GM12878 (cell line): ENCODE measurements at regions not wholly inside any gene's neighbourhood (a gene's known extent, or its start where the extent isn't known, plus 50 kb on each side); places are given as distances from the start of the nearest gene placed in this dataset.

ENCODE experiments used
- ATAC-seq: fragments of 200-7000 bp; cut with Tn5 transposase; 3 replicates; pipeline ENCODE4 v1.9.1; 2020; ENCODE audit warnings: mild to moderate bottlenecking, moderate library complexity
- BruUV-seq: library from RNA; stranded (reverse); fragments of 400-500 nt; replicated peaks from 2 replicates; lab custom pipeline; 2021; lab: Mats Ljungman, UMichigan
- CTCF ChIA-PET: fragments of 300-600 bp; sonication (Branson Sonifier 250); formaldehyde crosslinking; extraction: SDS; loops from one replicate; lab custom pipeline; 2021; ENCODE audit warnings: inconsistent platforms; lab: Yijun Ruan, JAX
- POLR2A ChIA-PET: fragments of 350-600 bp; formaldehyde crosslinking; extraction: SDS; loops from one replicate; lab custom pipeline; 2021; ENCODE audit warnings: inconsistent platforms; lab: Charles Lee
- RAD21 ChIA-PET: fragments of 300-600 bp; sonication (Branson Sonifier 250); formaldehyde crosslinking; loops from one replicate; lab custom pipeline; 2023; ENCODE audit warnings: antibody characterized with exemption; ENCODE audit not compliant: unreplicated experiment; lab: Charles Lee
- SMC1A ChIA-PET: fragments of 300-600 bp; sonication (Branson Sonifier 250); formaldehyde crosslinking; loops from one replicate; lab custom pipeline; 2023; ENCODE audit not compliant: unreplicated experiment, uncharacterized antibody; lab: Charles Lee
- DNase-seq: peaks from one replicate; pipeline ENCODE4 v3.0.0-alpha.2; 2011; ENCODE audit warnings: low read depth, low spot score
- FAIRE-seq: peaks from 3 replicates; lab custom pipeline; 2011; peaks lifted over from hg19 to GRCh38; lab: Jason Lieb, UNC
- H2AFZ ChIP-seq: 2 replicates; pipeline ENCODE4 v1.6.0; 2011; ENCODE audit warnings: low read depth, low read length, control low read depth; ENCODE audit not compliant: control insufficient read depth
- H3K27ac ChIP-seq: 2 replicates; pipeline ENCODE4 v1.5.1; 2011; ENCODE audit warnings: control low read depth; ENCODE audit not compliant: control insufficient read depth, insufficient read depth
- H3K27me3 ChIP-seq, 2 experiments: replicated peaks in 1 of 2; 2 replicates each; pipeline versions ENCODE4 v1.6.0 to v1.6.1; 2011; ENCODE audit warnings: low read length in 1 of 2; ENCODE audit not compliant: control insufficient read depth in 2 of 2, insufficient read depth in 2 of 2
- H3K36me3 ChIP-seq, 2 experiments: 2 replicates each; pipeline ENCODE4 v1.5.1; 2011; ENCODE audit warnings: low read length in 1 of 2; ENCODE audit not compliant: control insufficient read depth in 2 of 2, insufficient read depth in 2 of 2
- H3K4me1 ChIP-seq: 2 replicates; pipeline ENCODE4 v1.6.1; 2011; ENCODE audit warnings: mild to moderate bottlenecking, low read length, moderate library complexity, mixed read lengths; ENCODE audit not compliant: control insufficient read depth, insufficient read depth
- H3K4me2 ChIP-seq: 2 replicates; pipeline ENCODE4 v1.6.0; 2011; ENCODE audit warnings: control low read depth; ENCODE audit not compliant: control insufficient read depth, insufficient read depth
- H3K4me3 ChIP-seq: fragments of 200-600 bp; sonication (generic); 2 replicates; pipeline ENCODE4 v1.5.1; 2016
- H3K79me2 ChIP-seq: 2 replicates; pipeline ENCODE4 v1.6.0; 2011; ENCODE audit warnings: low read length; ENCODE audit not compliant: control insufficient read depth, insufficient read depth
- H3K9ac ChIP-seq: 2 replicates; pipeline ENCODE4 v1.8.0; 2011; ENCODE audit warnings: low read length, control low read depth, mixed read lengths; ENCODE audit not compliant: control insufficient read depth, insufficient read depth
- H3K9me3 ChIP-seq: replicated peaks from 3 replicates; pipeline ENCODE4 v1.5.1; 2011; ENCODE audit warnings: mild to moderate bottlenecking, low read length; ENCODE audit not compliant: control insufficient read depth, insufficient read depth
- H4K20me1 ChIP-seq: 2 replicates; pipeline ENCODE4 v1.6.0; 2011; ENCODE audit not compliant: control insufficient read depth, insufficient read depth
- ETV6 ChIP-seq, 2 experiments: fragments of 450-650 bp in 1 of 2; IDR thresholded peaks in 1 of 2; conservative IDR thresholded peaks in 1 of 2; 2 replicates each; pipeline ENCODE4 v1.6.1; 2014; ENCODE audit warnings: antibody characterized with exemption in 1 of 2, borderline replicate concordance in 1 of 2, low read depth in 1 of 2, mild to moderate bottlenecking in 1 of 2, moderate library complexity in 1 of 2
- HCFC1 ChIP-seq: fragments of 150-350 bp; IDR thresholded peaks from 2 replicates; pipeline ENCODE4 v1.6.1; 2014; ENCODE audit warnings: low read length
- HSF1 ChIP-seq: fragments of 150-350 bp; IDR thresholded peaks from 2 replicates; pipeline ENCODE4 v1.6.1; 2014; ENCODE audit warnings: mild to moderate bottlenecking, low read depth, low read length
- SREBF1 ChIP-seq: IDR thresholded peaks from 2 replicates; pipeline ENCODE4 v1.6.1; 2012; ENCODE audit warnings: mild to moderate bottlenecking, low read length
- SREBF2 ChIP-seq: IDR thresholded peaks from 2 replicates; pipeline ENCODE4 v1.6.1; 2012; ENCODE audit warnings: mild to moderate bottlenecking, low read length
- TAF1 ChIP-seq: IDR thresholded peaks from 2 replicates; pipeline ENCODE4 v1.6.1; 2011; ENCODE audit warnings: mild to moderate bottlenecking, low read depth, low read length, borderline replicate concordance
- TCF3 ChIP-seq: IDR thresholded peaks from 2 replicates; pipeline ENCODE4 v1.6.1; 2012; ENCODE audit warnings: low read depth, mild to moderate bottlenecking, low read length, borderline replicate concordance; ENCODE audit not compliant: insufficient read depth
- ZSCAN29 ChIP-seq: fragments of 450-650 bp; IDR thresholded peaks from 2 replicates; pipeline ENCODE4 v1.6.1; 2017; ENCODE audit warnings: mild to moderate bottlenecking, moderate library complexity
- WGBS: methylation state at CpG from one replicate; pipeline ENCODE4 v1.1.6; 2016; ENCODE audit warnings: low lambda C conversion rate; ENCODE audit not compliant: insufficient replicate concordance, insufficient coverage; ENCODE audit errors: missing lambda C conversion rate; 5-methylcytosine and 5-hydroxymethylcytosine counted together
- in situ Hi-C: fragments of 300-500 bp; cut with MboI; formaldehyde crosslinking; loops from 9 replicates; pipeline ENCODE4 v1.14.3; 2018; ENCODE audit warnings: mixed read lengths
- intact Hi-C: fragments of 100-400 bp; cut with micrococcal nuclease; formaldehyde crosslinking; loops from one replicate; pipeline ENCODE4 v1.14.2; 2022; ENCODE audit not compliant: unreplicated experiment
- TF ChIP-seq, protein P1 (sequence below): IDR thresholded peaks from 2 replicates; pipeline ENCODE4 v1.6.1; 2011; ENCODE audit warnings: low read depth, low read length, improper control_type of control experiment, borderline replicate concordance

GRCh38 chr1:22313321-22313720 is 138.3 kb upstream of the ZBTB40 start:
- DNase-seq = no peak
- SMC1A ChIA-PET = no interaction called here
- no peak for ATAC-seq
- no peak overlapping the region for H3K4me3 ChIP-seq
- WGBS = 29% methylated on average over 8 of the region's 8 CpGs
- H4K20me1 ChIP-seq = no peaks in the 10 kb centered on the region
- intact Hi-C loops (loop anchor here (5.0 kb wide), 1 partner anchor 181 kb away; no protein-coding TSS in a partner anchor), in situ Hi-C loops (no loop called here)
- H3K27ac ChIP-seq = no peak overlapping the region
- FAIRE-seq = no peak
- TF ChIP-seq HSF1 (no peak), TAF1 (no peak), ETV6 (conservative IDR thresholded peaks at IDR 0.05 in 1 of 2, IDR thresholded peaks at IDR 0.05 in 1 of 2; ENCODE audit: borderline replicate concordance in 1 of 2, low read depth in 1 of 2) (no peak)
- RAD21 ChIA-PET = no interaction called here
- H3K4me1 ChIP-seq = no peaks in the 10 kb centered on the region
- H3K27me3 ChIP-seq = no peaks in the 10 kb centered on the region; a peak in 1 of 4 replicates
- H3K4me2 ChIP-seq = no peak overlapping the region
- no peak overlapping the region for H3K9ac ChIP-seq
- POLR2A ChIA-PET = no interaction called here
- no TSS peak for BruUV-seq
- no peaks in the 10 kb centered on the region for H3K79me2 ChIP-seq
- H3K9me3 ChIP-seq = no peaks in the 10 kb centered on the region
- H2AFZ ChIP-seq = no peak overlapping the region
- CTCF ChIA-PET = no interaction called here
- no peaks in the 10 kb centered on the region for H3K36me3 ChIP-seq

GRCh38 chr1:22314706-22315105 is 136.9 kb upstream of the ZBTB40 start:
- ChIA-PET RAD21 (no interaction called here), POLR2A (no interaction called here), SMC1A (no interaction called here), CTCF (no interaction called here)
- no peak overlapping the region for H2AFZ ChIP-seq
- H3K4me2 ChIP-seq = no peak overlapping the region
- H3K4me1 ChIP-seq = no peaks in the 10 kb centered on the region
- H3K27me3 ChIP-seq = no peaks in the 10 kb centered on the region; a peak in 1 of 4 replicates
- no peak for DNase-seq
- in situ Hi-C loops (no loop called here), intact Hi-C loops (loop anchor here (5.0 kb wide), 1 partner anchor 182 kb away; no protein-coding TSS in a partner anchor)
- no peaks in the 10 kb centered on the region for H3K36me3 ChIP-seq
- no peak for FAIRE-seq
- no peaks in the 10 kb centered on the region for H3K9me3 ChIP-seq
- no peak overlapping the region for H3K4me3 ChIP-seq
- no peaks in the 10 kb centered on the region for H4K20me1 ChIP-seq
- no peak for ATAC-seq
- H3K9ac ChIP-seq = no peak overlapping the region
- TF ChIP-seq SREBF1 (no peak), HCFC1 (no peak), SREBF2 (no peak), TCF3 (no peak), ZSCAN29 (no peak)
- TF ChIP-seq, protein P1, sequence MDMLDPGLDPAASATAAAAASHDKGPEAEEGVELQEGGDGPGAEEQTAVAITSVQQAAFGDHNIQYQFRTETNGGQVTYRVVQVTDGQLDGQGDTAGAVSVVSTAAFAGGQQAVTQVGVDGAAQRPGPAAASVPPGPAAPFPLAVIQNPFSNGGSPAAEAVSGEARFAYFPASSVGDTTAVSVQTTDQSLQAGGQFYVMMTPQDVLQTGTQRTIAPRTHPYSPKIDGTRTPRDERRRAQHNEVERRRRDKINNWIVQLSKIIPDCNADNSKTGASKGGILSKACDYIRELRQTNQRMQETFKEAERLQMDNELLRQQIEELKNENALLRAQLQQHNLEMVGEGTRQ = no peak
- no TSS peak for BruUV-seq
- H3K27ac ChIP-seq = no peak overlapping the region
- 38% methylated on average over 11 of the region's 11 CpGs for WGBS
- H3K79me2 ChIP-seq = no peaks in the 10 kb centered on the region
